ENCODE measurements at regions not wholly inside any gene's neighbourhood (a gene's known extent, or its start where the extent isn't known, plus 50 kb on each side); places are given as distances from the start of the nearest gene placed in this dataset.

DNA sequence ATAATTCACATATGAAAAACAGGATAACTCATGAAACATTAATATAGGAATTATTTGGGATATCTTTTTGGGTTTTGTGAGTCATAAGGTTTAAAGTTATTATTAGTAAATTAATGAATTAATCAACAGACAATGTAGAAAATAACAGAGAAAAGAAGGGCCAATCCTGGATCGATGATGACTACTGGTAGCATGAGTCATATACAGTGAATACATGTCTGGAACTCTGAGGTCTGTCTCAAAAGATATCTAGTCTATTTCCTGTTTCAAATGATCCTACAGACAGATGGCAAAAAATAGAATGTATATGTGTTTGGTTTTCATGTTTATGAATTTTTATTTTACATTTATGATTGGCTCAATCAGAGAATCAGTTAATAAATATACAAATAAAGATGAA lies 86.4 kb upstream of the RTL1 start:
- no peak overlapping the region for H2AFZ ChIP-seq (ENCODE audit: low read depth, low read length, severe bottlenecking)
- H3K9me3 ChIP-seq (ENCODE audit: insufficient read depth, low read length), result no peaks in the 10 kb centered on the region
- H3K4me2 ChIP-seq (ENCODE audit: low read depth, low read length, poor library complexity, severe bottlenecking), result no peak overlapping the region
- no peak overlapping the region for H3K9ac ChIP-seq (ENCODE audit: low read length)
- H3F3A ChIP-seq (ENCODE audit: insufficient read depth), result no peaks in the 10 kb centered on the region
- H3K4me3 ChIP-seq (ENCODE audit: insufficient read depth, low read length, poor library complexity, severe bottlenecking), result no peak overlapping the region
- no peaks in the 10 kb centered on the region for H4K20me1 ChIP-seq (ENCODE audit: low read depth, low read length)
- no peaks in the 10 kb centered on the region for H3K36me3 ChIP-seq (ENCODE audit: low read length)
- TF ChIP-seq, protein P1, sequence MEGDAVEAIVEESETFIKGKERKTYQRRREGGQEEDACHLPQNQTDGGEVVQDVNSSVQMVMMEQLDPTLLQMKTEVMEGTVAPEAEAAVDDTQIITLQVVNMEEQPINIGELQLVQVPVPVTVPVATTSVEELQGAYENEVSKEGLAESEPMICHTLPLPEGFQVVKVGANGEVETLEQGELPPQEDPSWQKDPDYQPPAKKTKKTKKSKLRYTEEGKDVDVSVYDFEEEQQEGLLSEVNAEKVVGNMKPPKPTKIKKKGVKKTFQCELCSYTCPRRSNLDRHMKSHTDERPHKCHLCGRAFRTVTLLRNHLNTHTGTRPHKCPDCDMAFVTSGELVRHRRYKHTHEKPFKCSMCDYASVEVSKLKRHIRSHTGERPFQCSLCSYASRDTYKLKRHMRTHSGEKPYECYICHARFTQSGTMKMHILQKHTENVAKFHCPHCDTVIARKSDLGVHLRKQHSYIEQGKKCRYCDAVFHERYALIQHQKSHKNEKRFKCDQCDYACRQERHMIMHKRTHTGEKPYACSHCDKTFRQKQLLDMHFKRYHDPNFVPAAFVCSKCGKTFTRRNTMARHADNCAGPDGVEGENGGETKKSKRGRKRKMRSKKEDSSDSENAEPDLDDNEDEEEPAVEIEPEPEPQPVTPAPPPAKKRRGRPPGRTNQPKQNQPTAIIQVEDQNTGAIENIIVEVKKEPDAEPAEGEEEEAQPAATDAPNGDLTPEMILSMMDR (IDR thresholded peaks at IDR 0.05; ENCODE audit: insufficient read depth, low read length, poor library complexity, severe bottlenecking), result no peak
- TF ChIP-seq EZH2phosphoT487 (conservative IDR thresholded peaks at IDR 0.05; ENCODE audit: low read length), result no peak
- no peaks in the 10 kb centered on the region for H3K9me2 ChIP-seq (replicated peaks; ENCODE audit: insufficient read depth, low read length)
- H3K27ac ChIP-seq (ENCODE audit: low read depth, low read length), result no peak overlapping the region
- H3K27me3 ChIP-seq (ENCODE audit: low read length), result no peaks in the 10 kb centered on the region
- no peaks in the 10 kb centered on the region for H3K79me2 ChIP-seq (ENCODE audit: insufficient read depth, low read length)

DNA sequence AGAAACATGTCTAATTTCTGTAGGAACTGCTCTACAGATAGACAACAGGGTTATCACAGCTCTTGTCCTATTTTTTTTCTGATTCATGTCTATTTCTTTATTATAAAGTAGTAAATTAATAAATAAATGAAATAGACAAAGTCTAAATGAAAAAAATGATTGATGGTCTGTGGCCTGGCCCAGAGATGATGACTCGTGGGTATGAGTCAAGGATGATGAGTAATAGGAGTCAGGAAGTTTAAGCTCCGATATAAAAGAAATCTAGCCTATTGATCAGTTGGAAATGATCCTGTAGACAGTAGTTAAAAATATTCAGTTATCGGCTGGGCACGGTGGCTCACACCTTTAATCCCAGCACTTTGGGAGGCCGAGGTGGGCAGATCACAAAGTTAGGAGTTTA lies 90.6 kb upstream of the RTL1 start:
- H4K20me1 ChIP-seq (ENCODE audit: low read depth, low read length), result no peaks in the 10 kb centered on the region
- H3K4me3 ChIP-seq (ENCODE audit: insufficient read depth, low read length, poor library complexity, severe bottlenecking), result no peak overlapping the region
- H3K27ac ChIP-seq (ENCODE audit: low read depth, low read length), result no peak overlapping the region
- TF ChIP-seq, protein P1 (IDR thresholded peaks at IDR 0.05; ENCODE audit: insufficient read depth, low read length, poor library complexity, severe bottlenecking), result no peak
- no peak for TF ChIP-seq EZH2phosphoT487 (conservative IDR thresholded peaks at IDR 0.05; ENCODE audit: low read length)
- no peak overlapping the region for H2AFZ ChIP-seq (ENCODE audit: low read depth, low read length, severe bottlenecking)
- H3K79me2 ChIP-seq (ENCODE audit: insufficient read depth, low read length), result no peaks in the 10 kb centered on the region
- H3K4me2 ChIP-seq (ENCODE audit: low read depth, low read length, poor library complexity, severe bottlenecking), result no peak overlapping the region
- H3K36me3 ChIP-seq (ENCODE audit: low read length), result no peaks in the 10 kb centered on the region
- H3K9me3 ChIP-seq (ENCODE audit: insufficient read depth, low read length), result no peaks in the 10 kb centered on the region
- no peak overlapping the region for H3K9ac ChIP-seq (ENCODE audit: low read length)
- no peaks in the 10 kb centered on the region for H3K27me3 ChIP-seq (ENCODE audit: low read length)
- no peaks in the 10 kb centered on the region for H3K9me2 ChIP-seq (replicated peaks; ENCODE audit: insufficient read depth, low read length)
- H3F3A ChIP-seq (ENCODE audit: insufficient read depth), result no peaks in the 10 kb centered on the region

DNA sequence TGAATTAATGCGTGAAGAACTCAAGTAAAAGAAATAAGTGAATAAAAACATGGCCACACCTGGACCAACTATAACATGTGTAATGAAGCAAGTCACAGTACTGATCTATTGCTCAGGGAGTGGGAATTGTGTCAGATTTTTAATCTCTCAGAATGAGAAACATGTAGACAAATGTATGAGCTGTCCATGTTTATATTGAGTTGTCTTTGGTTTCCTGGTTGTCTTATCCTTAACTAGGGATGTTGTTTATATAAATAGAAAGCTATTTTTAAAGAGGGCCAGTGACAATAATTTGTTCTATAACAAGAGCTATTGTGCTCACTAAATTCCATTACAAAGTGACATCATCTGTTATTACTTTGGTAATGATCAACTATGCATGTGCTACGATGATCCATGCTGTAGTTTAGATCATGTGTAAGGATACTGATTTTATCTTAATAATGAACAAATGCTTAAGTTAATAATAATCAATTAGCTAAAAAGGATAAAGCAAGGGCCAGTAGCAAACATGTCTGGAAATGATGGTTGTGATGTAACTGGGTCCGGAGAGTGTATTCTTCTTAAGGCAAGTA lies 91.3 kb upstream of the RTL1 start:
- Histone ChIP-seq H3K36me3 (ENCODE audit: low read length) (no peaks in the 10 kb centered on the region), H2AFZ (ENCODE audit: low read depth, low read length, severe bottlenecking) (no peak overlapping the region), H3K27me3 (ENCODE audit: low read length) (no peaks in the 10 kb centered on the region), H3K27ac (ENCODE audit: low read depth, low read length) (no peak overlapping the region), H4K20me1 (ENCODE audit: low read depth, low read length) (no peaks in the 10 kb centered on the region), H3K79me2 (ENCODE audit: insufficient read depth, low read length) (no peaks in the 10 kb centered on the region), H3F3A (ENCODE audit: insufficient read depth) (no peaks in the 10 kb centered on the region), H3K4me2 (ENCODE audit: low read depth, low read length, poor library complexity, severe bottlenecking) (no peak overlapping the region), H3K4me3 (ENCODE audit: insufficient read depth, low read length, poor library complexity, severe bottlenecking) (no peak overlapping the region), H3K9ac (ENCODE audit: low read length) (no peak overlapping the region), H3K9me3 (ENCODE audit: insufficient read depth, low read length) (no peaks in the 10 kb centered on the region), H3K9me2 (replicated peaks; ENCODE audit: insufficient read depth, low read length) (no peaks in the 10 kb centered on the region)
- TF ChIP-seq, protein P1 (IDR thresholded peaks at IDR 0.05; ENCODE audit: insufficient read depth, low read length, poor library complexity, severe bottlenecking), result no peak
- TF ChIP-seq EZH2phosphoT487 (conservative IDR thresholded peaks at IDR 0.05; ENCODE audit: low read length), result no peak
